ENCODE measurements at regions not wholly inside any gene's neighbourhood (a gene's known extent, or its start where the extent isn't known, plus 50 kb on each side); places are given as distances from the start of the nearest gene placed in this dataset.

DNA sequence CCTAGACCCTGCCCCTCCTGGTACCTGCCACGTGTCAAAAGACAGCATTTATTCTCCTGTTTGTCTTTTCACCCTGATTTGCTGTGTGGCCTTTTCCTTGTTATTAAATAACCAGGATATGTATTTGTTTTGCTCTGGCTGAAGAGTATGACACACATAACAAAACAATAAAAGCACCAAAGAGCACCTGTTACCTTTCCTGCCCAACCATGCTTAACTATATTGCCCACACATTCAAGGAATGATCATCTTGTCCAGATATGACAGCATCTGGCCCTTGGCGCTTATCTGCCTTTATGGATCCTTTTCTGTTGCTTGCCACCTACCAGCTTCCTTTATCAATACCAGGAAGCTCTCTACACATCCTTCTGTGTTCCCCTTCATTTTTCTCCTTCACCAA, 357.7 kb downstream of the FGFR2 start:
- H3K9ac ChIP-seq (ENCODE audit: low read length) = no peak overlapping the region
- no peak for TF ChIP-seq EZH2 (IDR thresholded peaks at IDR 0.05; ENCODE audit: borderline replicate concordance, insufficient read depth, low read depth, low read length, poor library complexity, severe bottlenecking)
- TF ChIP-seq, protein P1, sequence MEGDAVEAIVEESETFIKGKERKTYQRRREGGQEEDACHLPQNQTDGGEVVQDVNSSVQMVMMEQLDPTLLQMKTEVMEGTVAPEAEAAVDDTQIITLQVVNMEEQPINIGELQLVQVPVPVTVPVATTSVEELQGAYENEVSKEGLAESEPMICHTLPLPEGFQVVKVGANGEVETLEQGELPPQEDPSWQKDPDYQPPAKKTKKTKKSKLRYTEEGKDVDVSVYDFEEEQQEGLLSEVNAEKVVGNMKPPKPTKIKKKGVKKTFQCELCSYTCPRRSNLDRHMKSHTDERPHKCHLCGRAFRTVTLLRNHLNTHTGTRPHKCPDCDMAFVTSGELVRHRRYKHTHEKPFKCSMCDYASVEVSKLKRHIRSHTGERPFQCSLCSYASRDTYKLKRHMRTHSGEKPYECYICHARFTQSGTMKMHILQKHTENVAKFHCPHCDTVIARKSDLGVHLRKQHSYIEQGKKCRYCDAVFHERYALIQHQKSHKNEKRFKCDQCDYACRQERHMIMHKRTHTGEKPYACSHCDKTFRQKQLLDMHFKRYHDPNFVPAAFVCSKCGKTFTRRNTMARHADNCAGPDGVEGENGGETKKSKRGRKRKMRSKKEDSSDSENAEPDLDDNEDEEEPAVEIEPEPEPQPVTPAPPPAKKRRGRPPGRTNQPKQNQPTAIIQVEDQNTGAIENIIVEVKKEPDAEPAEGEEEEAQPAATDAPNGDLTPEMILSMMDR (IDR thresholded peaks at IDR 0.05) = no peak
- no peaks in the 10 kb centered on the region for H3K79me2 ChIP-seq (ENCODE audit: control insufficient read depth, insufficient read depth, low read length)
- no peak overlapping the region for H2AFZ ChIP-seq (ENCODE audit: insufficient read depth, low read depth, low read length, poor library complexity, severe bottlenecking)
- ChIA-PET CTCF (no interaction called here), POLR2A (no interaction called here)
- Mint-ChIP-seq H3K27ac (no peak overlapping the region), H3K27me3 (peaks cover 7% of the 10 kb centered on the region), H3K4me3 (no peak overlapping the region), H3K4me1 (no peaks in the 10 kb centered on the region), H3K9me3 (ENCODE audit: insufficient read depth) (peaks cover 6% of the 10 kb centered on the region)
- H3K36me3 ChIP-seq (replicated peaks in 1 of 2; ENCODE audit: control extremely low read depth in 1 of 2, control insufficient read depth in 1 of 2, extremely low read depth in 1 of 2, insufficient read depth in 2 of 2, low read length in 1 of 2) = no peaks in the 10 kb centered on the region
- H3K27ac ChIP-seq (ENCODE audit: low read length in 2 of 2) = no peak overlapping the region
- DNase-seq (no peak), ATAC-seq (ENCODE audit: low read depth) (no peak)
- H4K20me1 ChIP-seq (ENCODE audit: control insufficient read depth, insufficient read depth, low read length, poor library complexity, severe bottlenecking) = no peaks in the 10 kb centered on the region
- no peak overlapping the region for H3K4me2 ChIP-seq (replicated peaks; ENCODE audit: low read depth, low read length, poor library complexity, severe bottlenecking)
- H3K4me3 ChIP-seq (ENCODE audit: control extremely low read depth in 1 of 5, extremely low read depth in 1 of 5, insufficient read depth in 1 of 5, low read depth in 2 of 5, low read length in 4 of 5) = no peak overlapping the region
- H3K27me3 ChIP-seq (replicated peaks in 1 of 4; ENCODE audit: control extremely low read depth in 1 of 4, control insufficient read depth in 3 of 4, insufficient read depth in 4 of 4, low read length in 3 of 4) = no peaks in the 10 kb centered on the region
- no peaks in the 10 kb centered on the region for H3K4me1 ChIP-seq (ENCODE audit: control insufficient read depth in 2 of 2, insufficient read depth in 2 of 2, low read length in 2 of 2)
- 67% methylated on average over 2 of the region's 2 CpGs for WGBS (ENCODE audit: insufficient coverage)
- intact Hi-C loops (cut with micrococcal nuclease) = no loop called here
- peaks cover 0 to 18% (median 1%) of the 10 kb centered on the region in 3 donors for H3K9me3 ChIP-seq (ENCODE audit: control extremely low read depth in 1 of 3, control insufficient read depth in 2 of 3, insufficient read depth in 1 of 3, low read length in 2 of 3)

DNA sequence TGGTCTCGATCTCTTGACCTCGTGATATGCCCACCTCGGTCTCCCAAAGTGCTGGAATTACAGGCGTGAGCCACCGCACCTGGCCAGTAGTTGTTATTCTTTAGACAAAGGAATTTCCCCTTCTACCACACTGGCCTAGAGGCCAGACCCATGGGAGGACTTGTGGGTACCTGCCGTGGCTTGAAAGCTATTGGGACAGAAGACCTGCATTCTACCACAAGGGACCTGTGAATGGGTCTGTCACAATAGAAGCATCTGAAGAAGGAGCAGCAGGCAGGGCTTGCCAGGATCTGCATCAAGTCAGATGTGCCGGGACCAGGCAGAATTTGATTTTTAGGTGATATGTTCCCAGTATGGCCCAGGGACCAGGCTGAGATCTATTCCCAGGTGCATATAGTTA, 356.9 kb downstream of the FGFR2 start:
- H3K79me2 ChIP-seq (ENCODE audit: control insufficient read depth, insufficient read depth, low read length) = no peaks in the 10 kb centered on the region
- no peak overlapping the region for H3K27ac ChIP-seq (ENCODE audit: low read length in 2 of 2)
- DNase-seq (no peak), ATAC-seq (ENCODE audit: low read depth) (no peak)
- no peaks in the 10 kb centered on the region for H3K4me1 ChIP-seq (ENCODE audit: control insufficient read depth in 2 of 2, insufficient read depth in 2 of 2, low read length in 2 of 2)
- TF ChIP-seq, protein P1 (IDR thresholded peaks at IDR 0.05) = no peak
- TF ChIP-seq EZH2 (IDR thresholded peaks at IDR 0.05; ENCODE audit: borderline replicate concordance, insufficient read depth, low read depth, low read length, poor library complexity, severe bottlenecking) = no peak
- H3K9me3 ChIP-seq (ENCODE audit: control extremely low read depth in 1 of 3, control insufficient read depth in 2 of 3, insufficient read depth in 1 of 3, low read length in 2 of 3) = peaks cover 0 to 13% (median 1%) of the 10 kb centered on the region in 3 donors
- intact Hi-C loops (cut with micrococcal nuclease) = no loop called here
- no peaks in the 10 kb centered on the region for H3K27me3 ChIP-seq (replicated peaks in 1 of 4; ENCODE audit: control extremely low read depth in 1 of 4, control insufficient read depth in 3 of 4, insufficient read depth in 4 of 4, low read length in 3 of 4)
- no peak overlapping the region for H3K4me2 ChIP-seq (replicated peaks; ENCODE audit: low read depth, low read length, poor library complexity, severe bottlenecking)
- no peaks in the 10 kb centered on the region for H4K20me1 ChIP-seq (ENCODE audit: control insufficient read depth, insufficient read depth, low read length, poor library complexity, severe bottlenecking)
- Mint-ChIP-seq H3K9me3 (ENCODE audit: insufficient read depth) (peaks cover 5% of the 10 kb centered on the region), H3K4me3 (no peak overlapping the region), H3K27ac (no peak overlapping the region), H3K4me1 (no peaks in the 10 kb centered on the region), H3K27me3 (peaks cover 8% of the 10 kb centered on the region)
- H3K4me3 ChIP-seq (ENCODE audit: control extremely low read depth in 1 of 5, extremely low read depth in 1 of 5, insufficient read depth in 1 of 5, low read depth in 2 of 5, low read length in 4 of 5) = no peak overlapping the region
- WGBS (ENCODE audit: insufficient coverage) = 96% methylated on average over 7 of the region's 7 CpGs
- CTCF ChIA-PET = no interaction called here
- no peak overlapping the region for H2AFZ ChIP-seq (ENCODE audit: insufficient read depth, low read depth, low read length, poor library complexity, severe bottlenecking)
- H3K9ac ChIP-seq (ENCODE audit: low read length) = no peak overlapping the region
- no peaks in the 10 kb centered on the region for H3K36me3 ChIP-seq (replicated peaks in 1 of 2; ENCODE audit: control extremely low read depth in 1 of 2, control insufficient read depth in 1 of 2, extremely low read depth in 1 of 2, insufficient read depth in 2 of 2, low read length in 1 of 2)
- POLR2A ChIA-PET = no interaction called here

Data from B cell (primary cell).